Neutrophil (primary cell): ENCODE measurements at regions not wholly inside any gene's neighbourhood (a gene's known extent, or its start where the extent isn't known, plus 50 kb on each side); places are given as distances from the start of the nearest gene placed in this dataset.
"Not testable (repeated sequence)": the region's sequence is repeated elsewhere in the genome, so short reads cannot be mapped to it uniquely, and the experiment has no call there.

Source experiments
- H3K27ac ChIP-seq: fragments of 200-600 bp; sonication (generic); 2 replicates; pipeline ENCODE4 v1.5.1; 2016; ENCODE audit warnings: mild to moderate bottlenecking, moderate library complexity
- H3K27me3 ChIP-seq: fragments of 200-600 bp; sonication (generic); 2 replicates; pipeline ENCODE4 v1.6.0; 2016; ENCODE audit warnings: mild to moderate bottlenecking
- H3K36me3 ChIP-seq: fragments of 200-600 bp; sonication (generic); 2 replicates; pipeline ENCODE4 v1.5.1; 2017
- H3K4me1 ChIP-seq, 2 experiments: fragments of 200-600 bp in 1 of 2; sonication (generic) in 1 of 2; 1 replicate in 1 of 2; 2 replicates in 1 of 2; pipeline versions ENCODE4 v1.5.1 to v1.6.1; 2013 to 2016; ENCODE audit warnings: low read depth in 1 of 2, low read length in 1 of 2, mild to moderate bottlenecking in 1 of 2, moderate library complexity in 1 of 2; ENCODE audit not compliant: control insufficient read depth in 1 of 2, insufficient read depth in 1 of 2
- H3K4me3 ChIP-seq, 2 experiments: fragments of 200-600 bp in 1 of 2; sonication (generic) in 1 of 2; 1 replicate in 1 of 2; 2 replicates in 1 of 2; pipeline ENCODE4 v1.5.1; 2013 to 2016; ENCODE audit warnings: low read depth in 1 of 2, low read length in 1 of 2, mild to moderate bottlenecking in 1 of 2, moderate library complexity in 1 of 2
- H3K9me3 ChIP-seq: fragments of 200-600 bp; sonication (generic); 2 replicates; pipeline ENCODE4 v1.5.1; 2016
- CTCF ChIP-seq: fragments of 200-600 bp; sonication (generic); IDR thresholded peaks from 2 replicates; pipeline ENCODE4 v1.5.1; 2016; ENCODE audit warnings: antibody characterized with exemption

- H3K36me3 ChIP-seq, result no peaks in the 10 kb centered on the region
- H3K27ac ChIP-seq, result no peak overlapping the region
- no peak overlapping the region for H3K4me3 ChIP-seq
- peaks cover 4% of the 10 kb centered on the region for H3K9me3 ChIP-seq
- no peaks in the 10 kb centered on the region for H3K27me3 ChIP-seq
- peaks cover 7 to 11% of the 10 kb centered on the region in 2 experiments for H3K4me1 ChIP-seq
- no peak for TF ChIP-seq CTCF
Measured at GRCh38 chr16:66182592-66182991, 183.9 kb upstream of the CDH5 start.

GRCh38 chr16:66176731-66177130 lies 189.8 kb upstream of the CDH5 start:
- Histone ChIP-seq H3K27me3 (no peaks in the 10 kb centered on the region), H3K4me1 (no peaks in the 10 kb centered on the region), H3K27ac (no peak overlapping the region), H3K9me3 (peaks cover 4% of the 10 kb centered on the region), H3K36me3 (no peaks in the 10 kb centered on the region), H3K4me3 (no peak overlapping the region)
- no peak for TF ChIP-seq CTCF

DNA sequence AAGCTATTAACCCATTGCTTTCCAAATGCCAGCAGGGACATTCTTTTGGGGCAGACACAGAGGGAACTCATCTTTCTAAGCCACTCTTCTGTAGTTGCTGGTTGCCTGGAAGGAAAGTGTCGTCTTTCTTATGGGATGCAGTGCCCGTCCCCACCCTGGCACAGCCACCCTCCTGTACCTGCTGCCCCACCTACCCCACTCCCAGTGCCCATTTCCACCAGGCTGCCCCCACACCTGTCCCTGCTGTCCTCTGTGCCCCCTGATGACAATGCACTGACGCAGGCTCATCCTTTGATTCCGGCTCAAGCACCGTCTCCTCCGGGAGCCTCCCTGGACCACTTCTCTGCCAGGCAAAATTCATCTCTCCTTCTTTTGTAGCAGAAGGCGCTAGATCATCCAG lies 190.4 kb upstream of the CDH5 start:
- no peak overlapping the region for H3K27ac ChIP-seq
- no peaks in the 10 kb centered on the region for H3K36me3 ChIP-seq
- H3K4me3 ChIP-seq, result no peak overlapping the region
- TF ChIP-seq CTCF, result no peak
- peaks cover 4% of the 10 kb centered on the region for H3K9me3 ChIP-seq
- H3K27me3 ChIP-seq, result no peaks in the 10 kb centered on the region
- H3K4me1 ChIP-seq, result no peaks in the 10 kb centered on the region

DNA sequence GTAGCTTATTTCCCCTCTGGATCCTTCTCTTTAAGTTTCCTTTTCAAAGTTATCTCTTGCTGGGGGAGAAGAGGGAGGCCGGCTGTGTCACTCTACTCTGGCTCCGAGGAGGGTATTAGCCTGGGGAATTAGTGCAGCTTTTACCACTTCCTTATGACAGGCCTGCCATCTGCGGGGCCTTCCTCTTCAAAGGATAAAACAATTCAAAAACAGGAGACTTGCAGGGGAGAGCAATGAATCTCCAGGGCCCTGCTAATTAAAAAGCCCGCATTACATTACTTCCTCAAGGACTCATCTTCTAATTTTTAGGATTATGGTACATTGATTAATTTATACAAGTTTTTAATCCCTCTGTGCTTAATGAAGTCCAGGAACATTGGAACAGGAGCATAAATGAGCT lies 190.9 kb upstream of the CDH5 start:
- no peak for TF ChIP-seq CTCF
- no peaks in the 10 kb centered on the region for H3K4me1 ChIP-seq
- H3K27me3 ChIP-seq, result no peaks in the 10 kb centered on the region
- H3K27ac ChIP-seq, result peak overlapping the region; percentile 35
- H3K4me3 ChIP-seq, result no peak overlapping the region
- H3K36me3 ChIP-seq, result no peaks in the 10 kb centered on the region
- H3K9me3 ChIP-seq, result peaks cover 4% of the 10 kb centered on the region

- Histone ChIP-seq H3K27ac (peak overlapping the region; percentile 35), H3K4me1 (peaks cover under 1 to 1% of the 10 kb centered on the region in 2 experiments), H3K9me3 (peaks cover 4% of the 10 kb centered on the region), H3K27me3 (no peaks in the 10 kb centered on the region), H3K4me3 (no peak overlapping the region), H3K36me3 (no peaks in the 10 kb centered on the region)
- TF ChIP-seq CTCF, result no peak
Measured at GRCh38 chr16:66175058-66175457, 191.4 kb upstream of the CDH5 start.

- not testable (repeated sequence) for H3K27me3 ChIP-seq, H3K36me3 ChIP-seq, H3K9me3 ChIP-seq, H3K4me3 ChIP-seq, H3K27ac ChIP-seq
- H3K4me1 ChIP-seq, result peaks cover 10 to 11% of the 10 kb centered on the region in 2 experiments
Measured at GRCh38 chr16:66173796-66174195, 192.7 kb upstream of the CDH5 start.

DNA sequence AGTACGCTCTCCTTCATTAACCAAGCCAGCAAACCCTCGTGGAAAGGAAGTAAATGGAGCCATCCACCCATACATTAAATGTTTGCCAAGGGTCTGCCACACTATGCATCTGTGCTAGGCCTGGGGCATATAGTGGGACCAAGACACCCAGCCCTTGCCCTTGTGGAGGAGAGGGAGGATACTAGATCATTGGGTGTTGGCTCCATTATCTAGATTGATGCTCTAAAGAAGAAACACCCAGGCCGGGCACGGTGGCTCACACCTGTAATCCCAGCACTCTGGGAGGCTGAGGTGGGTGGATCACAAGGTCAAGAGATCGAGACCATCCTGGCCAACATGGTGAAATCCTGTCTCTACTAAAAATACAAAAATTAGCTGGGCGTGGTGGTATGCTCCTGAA lies 193.3 kb upstream of the CDH5 start:
- H3K27me3 ChIP-seq, H3K27ac ChIP-seq, H3K4me3 ChIP-seq, H3K9me3 ChIP-seq, H3K36me3 ChIP-seq: not testable (repeated sequence)
- H3K4me1 ChIP-seq, result peaks cover 10 to 17% of the 10 kb centered on the region in 2 experiments
